IMR-90 (cell line): ENCODE measurements at regions not wholly inside any gene's neighbourhood (a gene's known extent, or its start where the extent isn't known, plus 50 kb on each side); places are given as distances from the start of the nearest gene placed in this dataset.

Experiments used
- ATAC-seq: fragments of 200-7000 bp; cut with Tn5 transposase; 2 replicates; pipeline ENCODE4 v1.9.1; 2020; ENCODE audit warnings: low read depth, mild to moderate bottlenecking, moderate library complexity
- BruUV-seq: library from RNA; stranded (reverse); fragments of 400-500 nt; replicated peaks from 2 replicates; lab custom pipeline; 2021; lab: Mats Ljungman, UMichigan
- CTCF ChIA-PET: fragments of 300-600 bp; formaldehyde crosslinking; extraction: SDS; loops from one replicate; lab custom pipeline; 2021; ENCODE audit warnings: antibody characterized with exemption; lab: Yijun Ruan, JAX
- POLR2A ChIA-PET: fragments of 300-600 bp; sonication (Branson Sonifier 250); formaldehyde crosslinking; loops from one replicate; lab custom pipeline; 2022; ENCODE audit warnings: antibody characterized with exemption; ENCODE audit not compliant: unreplicated experiment; lab: Charles Lee
- DNase-seq: peaks from one replicate; pipeline ENCODE4 v3.0.0; 2013
- H2AFZ ChIP-seq: replicated peaks from 2 replicates; pipeline ENCODE3; 2013; ENCODE audit warnings: low read length, mild to moderate bottlenecking; ENCODE audit not compliant: poor library complexity
- H2AK5ac ChIP-seq: 2 replicates; pipeline ENCODE4 v1.6.1; 2013; ENCODE audit warnings: low read depth, low read length, inconsistent platforms
- H2AK9ac ChIP-seq: replicated peaks from 2 replicates; pipeline ENCODE3; 2013; ENCODE audit warnings: mild to moderate bottlenecking, low read depth, low read length, moderate library complexity; ENCODE audit not compliant: poor library complexity
- H2BK120ac ChIP-seq: 2 replicates; pipeline ENCODE4 v1.6.1; 2013; ENCODE audit warnings: low read depth, low read length, inconsistent platforms
- H2BK15ac ChIP-seq: 3 replicates; pipeline ENCODE4 v1.6.1; 2013; ENCODE audit warnings: low read depth, low read length, inconsistent platforms
- H2BK20ac ChIP-seq: 2 replicates; pipeline ENCODE4 v1.6.1; 2013; ENCODE audit warnings: low read depth, mild to moderate bottlenecking, inconsistent platforms, low read length, moderate library complexity
- H2BK5ac ChIP-seq: 2 replicates; pipeline ENCODE4 v1.6.1; 2013; ENCODE audit warnings: mild to moderate bottlenecking, low read depth, low read length, inconsistent platforms; ENCODE audit not compliant: poor library complexity, severe bottlenecking
- H3K14ac ChIP-seq: replicated peaks from 2 replicates; pipeline ENCODE4 v1.6.1; 2013; ENCODE audit warnings: low read depth, low read length, inconsistent platforms
- H3K18ac ChIP-seq: 2 replicates; pipeline ENCODE4 v1.6.1; 2013; ENCODE audit warnings: low read depth, low read length, control low read depth
- H3K23ac ChIP-seq: 2 replicates; pipeline ENCODE4 v1.6.1; 2013; ENCODE audit warnings: low read depth, low read length, inconsistent platforms
- H3K27ac ChIP-seq: 2 replicates; pipeline ENCODE4 v1.5.1; 2013; ENCODE audit warnings: mild to moderate bottlenecking, control low read depth, low read length; ENCODE audit not compliant: insufficient read depth
- H3K27me3 ChIP-seq: 2 replicates; pipeline ENCODE4 v1.6.1; 2013; ENCODE audit warnings: low read length; ENCODE audit not compliant: control insufficient read depth, insufficient read depth
- H3K36me3 ChIP-seq: 2 replicates; pipeline ENCODE4 v1.6.1; 2013; ENCODE audit warnings: low read length, mixed read lengths; ENCODE audit not compliant: control insufficient read depth, insufficient read depth
- H3K4ac ChIP-seq: 2 replicates; pipeline ENCODE4 v1.6.1; 2013; ENCODE audit warnings: low read depth, low read length, inconsistent platforms
- H3K4me1 ChIP-seq: 2 replicates; pipeline ENCODE4 v1.6.1; 2013; ENCODE audit warnings: low read length, mixed read lengths; ENCODE audit not compliant: control insufficient read depth, insufficient read depth
- H3K4me2 ChIP-seq: 2 replicates; pipeline ENCODE4 v1.6.1; 2013; ENCODE audit warnings: low read depth, mild to moderate bottlenecking, control low read depth, low read length, moderate library complexity
- H3K4me3 ChIP-seq: 2 replicates; pipeline ENCODE4 v1.5.1; 2013; ENCODE audit warnings: low read depth, mild to moderate bottlenecking, control low read depth, low read length, moderate library complexity; ENCODE audit not compliant: insufficient read depth
- H3K56ac ChIP-seq: 2 replicates; pipeline ENCODE4 v1.6.1; 2013; ENCODE audit warnings: low read length, inconsistent platforms; ENCODE audit not compliant: insufficient read depth; ENCODE audit errors: extremely low read depth
- H3K79me1 ChIP-seq, 2 experiments: 2 replicates each; pipeline ENCODE4 v1.6.1; 2013; ENCODE audit warnings: low read length in 2 of 2, inconsistent platforms in 1 of 2, low read depth in 1 of 2
- H3K9ac ChIP-seq: 2 replicates; pipeline ENCODE4 v1.6.1; 2013; ENCODE audit warnings: low read depth, low read length, control low read depth
- H3K9me1 ChIP-seq: 2 replicates; pipeline ENCODE4 v1.6.1; 2013; ENCODE audit warnings: low read length, inconsistent platforms; ENCODE audit not compliant: insufficient read depth
- H3K9me3 ChIP-seq: 2 replicates; pipeline ENCODE4 v1.6.1; 2013; ENCODE audit warnings: low read length; ENCODE audit not compliant: control insufficient read depth, insufficient read depth
- H4K20me1 ChIP-seq: 2 replicates; pipeline ENCODE4 v1.6.1; 2013; ENCODE audit warnings: low read length, inconsistent platforms; ENCODE audit not compliant: insufficient read depth
- H4K5ac ChIP-seq: 2 replicates; pipeline ENCODE4 v1.6.1; 2013; ENCODE audit warnings: mild to moderate bottlenecking, low read depth, low read length, control low read depth
- H4K8ac ChIP-seq, 2 experiments: 2 replicates each; pipeline ENCODE4 v1.6.1; 2013; ENCODE audit warnings: low read depth in 2 of 2, low read length in 2 of 2, control low read depth in 1 of 2, inconsistent platforms in 1 of 2
- H4K91ac ChIP-seq: 2 replicates; pipeline ENCODE4 v1.6.1; 2013; ENCODE audit warnings: low read depth, low read length, inconsistent platforms; ENCODE audit not compliant: insufficient read depth
- BHLHE40 ChIP-seq: fragments of 150-350 bp; IDR thresholded peaks from 2 replicates; pipeline ENCODE4 v1.6.1; 2016; ENCODE audit warnings: mild to moderate bottlenecking, low read depth, low read length
- CHD1 ChIP-seq: IDR thresholded peaks from 2 replicates; pipeline ENCODE4 v1.6.1; 2012; ENCODE audit warnings: low read depth, low read length, improper control_type of control experiment
- ELK1 ChIP-seq: fragments of 150-350 bp; IDR thresholded peaks from 2 replicates; pipeline ENCODE4 v1.6.1; 2016; ENCODE audit warnings: low read depth, mild to moderate bottlenecking, low read length, moderate library complexity, borderline replicate concordance
- FOS ChIP-seq: fragments of 150-350 bp; IDR thresholded peaks from 2 replicates; pipeline ENCODE4 v1.6.1; 2016; ENCODE audit warnings: low read depth, low read length
- MAFK ChIP-seq: IDR thresholded peaks from 2 replicates; pipeline ENCODE4 v1.6.1; 2012; ENCODE audit warnings: low read depth, low read length, improper control_type of control experiment
- MAZ ChIP-seq: IDR thresholded peaks from 2 replicates; pipeline ENCODE4 v1.6.1; 2012; ENCODE audit warnings: low read depth, mild to moderate bottlenecking, low read length, improper control_type of control experiment, moderate library complexity, borderline replicate concordance
- MXI1 ChIP-seq: IDR thresholded peaks from 2 replicates; pipeline ENCODE4 v1.6.1; 2012; ENCODE audit warnings: low read depth, mild to moderate bottlenecking, low read length, moderate library complexity, borderline replicate concordance
- NFE2L2 ChIP-seq: fragments of 150-350 bp; IDR thresholded peaks from 2 replicates; pipeline ENCODE4 v1.6.1; 2016; ENCODE audit warnings: low read depth, mild to moderate bottlenecking, low read length
- RAD21 ChIP-seq: IDR thresholded peaks from 2 replicates; pipeline ENCODE4 v1.6.1; 2012; ENCODE audit warnings: low read length, improper control_type of control experiment
- RCOR1 ChIP-seq: IDR thresholded peaks from 2 replicates; pipeline ENCODE4 v1.6.1; 2012; ENCODE audit warnings: mild to moderate bottlenecking, low read length, improper control_type of control experiment; ENCODE audit not compliant: insufficient replicate concordance
- RFX5 ChIP-seq: IDR thresholded peaks from 2 replicates; pipeline ENCODE4 v1.8.0; 2012; ENCODE audit warnings: low read depth, mild to moderate bottlenecking, low read length, moderate library complexity
- SMC3 ChIP-seq: fragments of 150-350 bp; IDR thresholded peaks from 2 replicates; pipeline ENCODE4 v1.6.1; 2016; ENCODE audit warnings: low read depth, mild to moderate bottlenecking, antibody characterized with exemption, low read length, moderate library complexity
- WGBS, 2 experiments: methylation state at CpG; one replicate each; pipeline versions ENCODE4 v1.1.5 to v1.1.7; 2013; ENCODE audit warnings: missing lambda C conversion rate in 2 of 2; ENCODE audit not compliant: insufficient read length in 1 of 2; ENCODE audit errors: extremely low coverage in 2 of 2; 5-methylcytosine and 5-hydroxymethylcytosine counted together
- dilution Hi-C: fragments of 300-500 bp; cut with HindIII; formaldehyde crosslinking; loops from one replicate; pipeline ENCODE4 v1.14.3; 2018; ENCODE audit warnings: low sequenced_read_pairs; ENCODE audit not compliant: unreplicated experiment
- in situ Hi-C: fragments of 300-500 bp; cut with MboI; formaldehyde crosslinking; loops from 3 replicates; pipeline ENCODE4 v1.14.3; 2019; ENCODE audit warnings: low sequenced_read_pairs, inconsistent platforms, mixed read lengths
- intact Hi-C: fragments of 100-400 bp; cut with micrococcal nuclease; formaldehyde crosslinking; loops from 2 replicates; pipeline ENCODE4 v1.10.0; 2022
- TF ChIP-seq, protein P1 (sequence below): fragments of 150-350 bp; IDR thresholded peaks from 2 replicates; pipeline ENCODE4 v1.6.1; 2017; ENCODE audit warnings: mild to moderate bottlenecking, antibody characterized with exemption, low read length, low read depth
- TF ChIP-seq, protein P2 (sequence below): conservative IDR thresholded peaks from 2 replicates; pipeline ENCODE4 v1.5.1; 2012; ENCODE audit warnings: mild to moderate bottlenecking, low read depth, low read length, improper control_type of control experiment

- Histone ChIP-seq H3K4me2 (no peak overlapping the region), H3K9me3 (no peaks in the 10 kb centered on the region), H3K27ac (no peak overlapping the region), H3K4me1 (no peaks in the 10 kb centered on the region), H3K4ac (no peak overlapping the region), H2BK120ac (no peak overlapping the region), H3K56ac (no peak overlapping the region), H3K4me3 (no peak overlapping the region), H2BK5ac (no peak overlapping the region), H4K5ac (no peak overlapping the region), H3K14ac (no peak overlapping the region), H2BK15ac (no peak overlapping the region), H4K91ac (no peak overlapping the region), H3K36me3 (no peaks in the 10 kb centered on the region), H3K27me3 (no peaks in the 10 kb centered on the region), H3K23ac (no peak overlapping the region), H2AK9ac (no peak overlapping the region), H3K79me1 (no peaks in the 10 kb centered on the region), H3K9me1 (no peaks in the 10 kb centered on the region), H3K9ac (no peak overlapping the region), H4K20me1 (no peaks in the 10 kb centered on the region), H4K8ac (no peak overlapping the region), H2BK20ac (no peak overlapping the region), H2AFZ (no peak overlapping the region), H2AK5ac (no peak overlapping the region), H3K18ac (no peak overlapping the region)
- ATAC-seq, result no peak
- CTCF ChIA-PET, result no interaction called here
- BruUV-seq, result no TSS peak
- no peak for DNase-seq
- in situ Hi-C loops (no loop called here), intact Hi-C loops (no loop called here), dilution Hi-C loops (no loop called here)
- 76% methylated on average over 6 of the region's 10 CpGs; no CpG with 5 or more reads in 1 of the 2 experiments for WGBS, 2 experiments
- TF ChIP-seq SMC3 (no peak), RFX5 (no peak), CHD1 (no peak), ELK1 (no peak), RAD21 (no peak), FOS (no peak), MXI1 (no peak), MAZ (no peak), NFE2L2 (no peak), RCOR1 (no peak), BHLHE40 (no peak), MAFK (no peak)
- TF ChIP-seq, protein P1, sequence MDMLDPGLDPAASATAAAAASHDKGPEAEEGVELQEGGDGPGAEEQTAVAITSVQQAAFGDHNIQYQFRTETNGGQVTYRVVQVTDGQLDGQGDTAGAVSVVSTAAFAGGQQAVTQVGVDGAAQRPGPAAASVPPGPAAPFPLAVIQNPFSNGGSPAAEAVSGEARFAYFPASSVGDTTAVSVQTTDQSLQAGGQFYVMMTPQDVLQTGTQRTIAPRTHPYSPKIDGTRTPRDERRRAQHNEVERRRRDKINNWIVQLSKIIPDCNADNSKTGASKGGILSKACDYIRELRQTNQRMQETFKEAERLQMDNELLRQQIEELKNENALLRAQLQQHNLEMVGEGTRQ, result no peak
- TF ChIP-seq, protein P2, sequence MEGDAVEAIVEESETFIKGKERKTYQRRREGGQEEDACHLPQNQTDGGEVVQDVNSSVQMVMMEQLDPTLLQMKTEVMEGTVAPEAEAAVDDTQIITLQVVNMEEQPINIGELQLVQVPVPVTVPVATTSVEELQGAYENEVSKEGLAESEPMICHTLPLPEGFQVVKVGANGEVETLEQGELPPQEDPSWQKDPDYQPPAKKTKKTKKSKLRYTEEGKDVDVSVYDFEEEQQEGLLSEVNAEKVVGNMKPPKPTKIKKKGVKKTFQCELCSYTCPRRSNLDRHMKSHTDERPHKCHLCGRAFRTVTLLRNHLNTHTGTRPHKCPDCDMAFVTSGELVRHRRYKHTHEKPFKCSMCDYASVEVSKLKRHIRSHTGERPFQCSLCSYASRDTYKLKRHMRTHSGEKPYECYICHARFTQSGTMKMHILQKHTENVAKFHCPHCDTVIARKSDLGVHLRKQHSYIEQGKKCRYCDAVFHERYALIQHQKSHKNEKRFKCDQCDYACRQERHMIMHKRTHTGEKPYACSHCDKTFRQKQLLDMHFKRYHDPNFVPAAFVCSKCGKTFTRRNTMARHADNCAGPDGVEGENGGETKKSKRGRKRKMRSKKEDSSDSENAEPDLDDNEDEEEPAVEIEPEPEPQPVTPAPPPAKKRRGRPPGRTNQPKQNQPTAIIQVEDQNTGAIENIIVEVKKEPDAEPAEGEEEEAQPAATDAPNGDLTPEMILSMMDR, result no peak
- POLR2A ChIA-PET, result no interaction called here
These were observed 160.1 kb upstream of the IRX3 start for GRCh38 chr16:54446639-54447038.
